ENCODE measurements at regions not wholly inside any gene's neighbourhood (a gene's known extent, or its start where the extent isn't known, plus 50 kb on each side); places are given as distances from the start of the nearest gene placed in this dataset.

DNA sequence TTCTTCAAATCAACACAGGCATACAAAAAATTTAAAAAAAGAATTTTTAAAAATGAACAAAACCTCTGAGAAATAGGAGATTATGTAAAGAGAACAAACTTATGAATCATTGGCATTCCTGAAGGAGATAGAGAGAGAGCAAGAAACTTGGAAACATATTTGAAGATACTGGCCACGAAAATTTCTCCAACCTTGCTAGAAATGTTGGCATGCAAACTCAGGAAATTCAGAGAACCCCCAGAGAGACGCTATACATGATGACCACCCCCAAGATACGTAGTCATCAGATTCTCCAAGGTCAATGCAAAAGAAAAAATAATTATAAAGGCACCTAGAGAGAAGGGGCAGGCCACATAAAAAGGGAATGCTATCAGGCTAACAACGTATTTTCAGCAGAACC, 472.5 kb downstream of the MTRR start:
- Histone ChIP-seq H3K23me2 (ENCODE audit: low read depth, low read length) (no peaks in the 10 kb centered on the region), H3K4me3 (ENCODE audit: extremely low read depth in 1 of 4, insufficient read depth in 2 of 4, low read depth in 3 of 4, low read length in 4 of 4) (no peak overlapping the region), H3K9me3 (ENCODE audit: insufficient read depth in 2 of 2, low read depth in 1 of 2, low read length in 1 of 2) (no peaks in the 10 kb centered on the region; a peak in 1 of 4 replicates), H4K20me1 (replicated peaks in 1 of 2; ENCODE audit: control insufficient read depth in 1 of 2, insufficient read depth in 2 of 2, low read length in 2 of 2) (no peaks in the 10 kb centered on the region), H3K9ac (replicated peaks in 1 of 4; ENCODE audit: extremely low read depth in 1 of 4, low read depth in 3 of 4, low read length in 3 of 4) (no peak overlapping the region), H4K5ac (ENCODE audit: insufficient read length, low read depth, low read length) (no peak overlapping the region), H2BK12ac (ENCODE audit: low read depth, low read length) (no peak overlapping the region), H2AFZ (ENCODE audit: low read length) (no peak overlapping the region), H2BK20ac (ENCODE audit: low read length) (no peak overlapping the region), H3K4me1 (replicated peaks in 1 of 4; ENCODE audit: control insufficient read depth in 3 of 4, insufficient read depth in 4 of 4, low read length in 3 of 4) (peaks cover 0 to 2% (median 0%) of the 10 kb centered on the region in 4 experiments; a peak in 2 of 7 replicates), H2BK5ac (ENCODE audit: low read depth, low read length) (no peak overlapping the region), H3K23ac (ENCODE audit: insufficient read length) (no peak overlapping the region), H2BK120ac (replicated peaks; ENCODE audit: low read depth, low read length) (no peak overlapping the region), H2BK15ac (ENCODE audit: low read length) (no peak overlapping the region), H3K14ac (ENCODE audit: insufficient read length) (no peak overlapping the region), H4K8ac (ENCODE audit: extremely low read depth, insufficient read depth, low read length) (no peak overlapping the region), H3K4ac (replicated peaks; ENCODE audit: insufficient read length, low read depth, low read length) (no peak overlapping the region), H3K56ac (replicated peaks; ENCODE audit: insufficient read length, low read depth, low read length) (no peak overlapping the region), H3K18ac (ENCODE audit: extremely low read depth, low read length) (no peak overlapping the region), H2AK5ac (ENCODE audit: low read depth, low read length) (no peak overlapping the region), H3K79me1 (ENCODE audit: low read depth, low read length) (no peaks in the 10 kb centered on the region), H3K27me3 (replicated peaks in 1 of 4; ENCODE audit: control insufficient read depth in 3 of 4, extremely low read depth in 1 of 4, insufficient read depth in 3 of 4, low read length in 3 of 4) (no peaks in the 10 kb centered on the region), H3K79me2 (ENCODE audit: control insufficient read depth in 1 of 2, insufficient read depth in 2 of 2, low read length in 2 of 2) (no peaks in the 10 kb centered on the region), H3K27ac (ENCODE audit: low read depth, low read length) (no peak overlapping the region), H3K4me2 (ENCODE audit: insufficient read depth in 1 of 2, low read depth in 2 of 2, low read length in 2 of 2) (no peak overlapping the region), H4K91ac (replicated peaks; ENCODE audit: insufficient read length, low read length) (no peak overlapping the region), H3K36me3 (ENCODE audit: control insufficient read depth in 2 of 4, insufficient read depth in 4 of 4, low read length in 3 of 4) (no peaks in the 10 kb centered on the region)
- CTCF ChIA-PET (ENCODE audit: partially characterized antibody): interaction anchor here (0.7 to 3.1 kb wide), 14 partner anchors 11 to 413 kb away, joined by 3 to 12 read pairs (median 4); no protein-coding TSS in a partner anchor
- no peak for TF ChIP-seq CTBP2 (IDR thresholded peaks at IDR 0.05; ENCODE audit: borderline replicate concordance, insufficient read depth, insufficient read length, low read length)
- no peak for TF ChIP-seq POLR2AphosphoS5 (IDR thresholded peaks at IDR 0.05; ENCODE audit: low read depth, low read length)
- no peak for TF ChIP-seq SIN3A (conservative IDR thresholded peaks at IDR 0.05 in 1 of 2, IDR thresholded peaks at IDR 0.05 in 1 of 2; ENCODE audit: low read depth in 1 of 2, low read length in 2 of 2)
- no peak for TF ChIP-seq ZNF274 (IDR thresholded peaks at IDR 0.05; ENCODE audit: borderline replicate concordance, extremely low read depth, low read length)
- 73% methylated on average over 4 of the region's 4 CpGs; no CpG with 5 or more reads in 1 of the 2 experiments for WGBS, 2 experiments (ENCODE audit: extremely low coverage in 1 of 2, insufficient coverage in 1 of 2, insufficient read length in 1 of 2, insufficient replicate concordance in 2 of 2, low coverage in 1 of 2, low lambda C conversion rate in 2 of 2, missing lambda C conversion rate in 1 of 2)
- DNase-seq (ENCODE audit: low read depth in 1 of 2, low spot score in 2 of 2): no peak
- no peak for FAIRE-seq
- POLR2A ChIA-PET (ENCODE audit: partially characterized antibody): no interaction called here

Data from H1 (cell line).